Panc1 (cell line): ENCODE measurements at regions not wholly inside any gene's neighbourhood (a gene's known extent, or its start where the extent isn't known, plus 50 kb on each side); places are given as distances from the start of the nearest gene placed in this dataset.

Experiments
- CTCF ChIP-seq: fragments of 450-650 bp; IDR thresholded peaks from 2 replicates; pipeline ENCODE4 v1.5.1; 2017; ENCODE audit warnings: mild to moderate bottlenecking
- POLR2AphosphoS5 ChIP-seq: IDR thresholded peaks from 2 replicates; pipeline ENCODE4 v1.6.1; 2012; ENCODE audit warnings: mild to moderate bottlenecking, low read depth, low read length, moderate library complexity
- REST ChIP-seq, 2 experiments: IDR thresholded peaks; 2 replicates each; pipeline ENCODE4 v1.6.1; 2011 to 2012; ENCODE audit warnings: low read depth in 2 of 2, control low read depth in 1 of 2, low read length in 1 of 2, mild to moderate bottlenecking in 1 of 2, moderate library complexity in 1 of 2; ENCODE audit not compliant: insufficient read depth in 1 of 2
- SIN3A ChIP-seq: IDR thresholded peaks from 2 replicates; pipeline ENCODE4 v1.6.1; 2012; ENCODE audit warnings: low read depth, mild to moderate bottlenecking, low read length, moderate library complexity, borderline replicate concordance; ENCODE audit not compliant: insufficient read depth
- TCF7L2 ChIP-seq: IDR thresholded peaks from 2 replicates; pipeline ENCODE4 v1.6.1; 2011; ENCODE audit warnings: mild to moderate bottlenecking, low read depth, low read length, inconsistent platforms

- no peak for TF ChIP-seq CTCF
- TF ChIP-seq REST (IDR thresholded peaks at IDR 0.05; ENCODE audit: insufficient read depth in 1 of 2, low read depth in 2 of 2, low read length in 1 of 2) = no peak
- TF ChIP-seq POLR2AphosphoS5 = no peak
- no peak for TF ChIP-seq SIN3A
- TF ChIP-seq TCF7L2 = no peak
Observed at GRCh38 chr1:218835609-218836008, 338.1 kb upstream of the LYPLAL1 start.
